ENCODE measurements at regions not wholly inside any gene's neighbourhood (a gene's known extent, or its start where the extent isn't known, plus 50 kb on each side); places are given as distances from the start of the nearest gene placed in this dataset.

- Histone ChIP-seq H3K27me3 (ENCODE audit: insufficient read depth, low read depth) (peaks cover 54% of the 10 kb centered on the region), H3K27ac (no peak overlapping the region), H3K36me3 (ENCODE audit: low read depth) (no peaks in the 10 kb centered on the region), H3K79me2 (ENCODE audit: low read depth) (no peaks in the 10 kb centered on the region), H3K4me2 (no peak overlapping the region), H3K9me3 (ENCODE audit: insufficient read depth, low read depth) (no peaks in the 10 kb centered on the region), H3F3A (ENCODE audit: insufficient read depth, low read depth) (no peaks in the 10 kb centered on the region), H3K9me2 (ENCODE audit: insufficient read depth) (no peaks in the 10 kb centered on the region), H3K4me1 (replicated peaks; ENCODE audit: insufficient read depth) (no peaks in the 10 kb centered on the region), H2AFZ (no peak overlapping the region), H4K20me1 (ENCODE audit: insufficient read depth) (no peaks in the 10 kb centered on the region), H3K4me3 (no peak overlapping the region)
- no TSS peak for BruUV-seq (replicated peaks)
- intact Hi-C loops (cut with micrococcal nuclease; ENCODE audit: unreplicated experiment) = no loop called here
- CTCF ChIA-PET = no interaction called here
- DNase-seq = no peak
- POLR2A ChIA-PET (ENCODE audit: unreplicated experiment) = no interaction called here
- TF ChIP-seq CTCF (conservative IDR thresholded peaks at IDR 0.05) = no peak
- TF ChIP-seq EZH2 (IDR thresholded peaks at IDR 0.05; ENCODE audit: low read depth) = no peak
These were observed 116.1 kb upstream of the RAB6C start for GRCh38 chr2:129863350-129863749.

GRCh38 chr2:129864719-129865118 is 114.7 kb upstream of the RAB6C start:
- BruUV-seq (replicated peaks) = no TSS peak
- CTCF ChIA-PET = no interaction called here
- Histone ChIP-seq H3K9me2 (ENCODE audit: insufficient read depth) (no peaks in the 10 kb centered on the region), H3F3A (ENCODE audit: insufficient read depth, low read depth) (no peaks in the 10 kb centered on the region), H3K9me3 (ENCODE audit: insufficient read depth, low read depth) (no peaks in the 10 kb centered on the region), H2AFZ (no peak overlapping the region), H3K27me3 (ENCODE audit: insufficient read depth, low read depth) (peaks cover 45% of the 10 kb centered on the region), H3K79me2 (ENCODE audit: low read depth) (no peaks in the 10 kb centered on the region), H3K36me3 (ENCODE audit: low read depth) (no peaks in the 10 kb centered on the region), H4K20me1 (ENCODE audit: insufficient read depth) (no peaks in the 10 kb centered on the region), H3K4me3 (no peak overlapping the region), H3K27ac (no peak overlapping the region), H3K4me2 (no peak overlapping the region), H3K4me1 (replicated peaks; ENCODE audit: insufficient read depth) (no peaks in the 10 kb centered on the region)
- DNase-seq = no peak
- intact Hi-C loops (cut with micrococcal nuclease; ENCODE audit: unreplicated experiment) = no loop called here
- POLR2A ChIA-PET (ENCODE audit: unreplicated experiment) = no interaction called here
- TF ChIP-seq EZH2 (IDR thresholded peaks at IDR 0.05; ENCODE audit: low read depth) = no peak
- TF ChIP-seq CTCF (conservative IDR thresholded peaks at IDR 0.05) = no peak

- Histone ChIP-seq H3K4me3 (no peak overlapping the region), H2AFZ (no peak overlapping the region), H3K9me2 (ENCODE audit: insufficient read depth) (no peaks in the 10 kb centered on the region), H3K27ac (no peak overlapping the region), H3F3A (ENCODE audit: insufficient read depth, low read depth) (no peaks in the 10 kb centered on the region), H3K9me3 (ENCODE audit: insufficient read depth, low read depth) (no peaks in the 10 kb centered on the region), H3K4me2 (no peak overlapping the region), H3K27me3 (ENCODE audit: insufficient read depth, low read depth) (peaks cover 37% of the 10 kb centered on the region), H3K79me2 (ENCODE audit: low read depth) (no peaks in the 10 kb centered on the region), H4K20me1 (ENCODE audit: insufficient read depth) (no peaks in the 10 kb centered on the region), H3K36me3 (ENCODE audit: low read depth) (no peaks in the 10 kb centered on the region), H3K4me1 (replicated peaks; ENCODE audit: insufficient read depth) (no peaks in the 10 kb centered on the region)
- DNase-seq = no peak
- BruUV-seq (replicated peaks) = no TSS peak
- ChIA-PET POLR2A (ENCODE audit: unreplicated experiment) (no interaction called here), CTCF (no interaction called here)
- no peak for TF ChIP-seq EZH2 (IDR thresholded peaks at IDR 0.05; ENCODE audit: low read depth)
- no peak for TF ChIP-seq CTCF (conservative IDR thresholded peaks at IDR 0.05)
- intact Hi-C loops (cut with micrococcal nuclease; ENCODE audit: unreplicated experiment) = no loop called here
These were observed 113.5 kb upstream of the RAB6C start for GRCh38 chr2:129865976-129866375.
